GM13977 (cell line): ENCODE measurements at regions not wholly inside any gene's neighbourhood (a gene's known extent, or its start where the extent isn't known, plus 50 kb on each side); places are given as distances from the start of the nearest gene placed in this dataset.

Source experiments
- DNase-seq: peaks from one replicate; pipeline ENCODE4 v3.0.0; 2012; ENCODE audit warnings: low spot score
- in situ Hi-C: fragments of 300-500 bp; cut with MboI; formaldehyde crosslinking; loops from one replicate; pipeline ENCODE4 v1.12.0; 2022; ENCODE audit warnings: low sequenced_read_pairs, low pct_unique_long_range_greater_than_20kb, mixed read lengths, inconsistent platforms; ENCODE audit not compliant: unreplicated experiment
- TF ChIP-seq, protein P1 (sequence below): IDR thresholded peaks from 2 replicates; pipeline ENCODE4 v1.5.1; 2012; ENCODE audit warnings: mild to moderate bottlenecking, control low read depth; ENCODE audit not compliant: insufficient read depth; ENCODE audit errors: extremely low read depth, missing control alignments

- in situ Hi-C loops = no loop called here
- TF ChIP-seq, protein P1, sequence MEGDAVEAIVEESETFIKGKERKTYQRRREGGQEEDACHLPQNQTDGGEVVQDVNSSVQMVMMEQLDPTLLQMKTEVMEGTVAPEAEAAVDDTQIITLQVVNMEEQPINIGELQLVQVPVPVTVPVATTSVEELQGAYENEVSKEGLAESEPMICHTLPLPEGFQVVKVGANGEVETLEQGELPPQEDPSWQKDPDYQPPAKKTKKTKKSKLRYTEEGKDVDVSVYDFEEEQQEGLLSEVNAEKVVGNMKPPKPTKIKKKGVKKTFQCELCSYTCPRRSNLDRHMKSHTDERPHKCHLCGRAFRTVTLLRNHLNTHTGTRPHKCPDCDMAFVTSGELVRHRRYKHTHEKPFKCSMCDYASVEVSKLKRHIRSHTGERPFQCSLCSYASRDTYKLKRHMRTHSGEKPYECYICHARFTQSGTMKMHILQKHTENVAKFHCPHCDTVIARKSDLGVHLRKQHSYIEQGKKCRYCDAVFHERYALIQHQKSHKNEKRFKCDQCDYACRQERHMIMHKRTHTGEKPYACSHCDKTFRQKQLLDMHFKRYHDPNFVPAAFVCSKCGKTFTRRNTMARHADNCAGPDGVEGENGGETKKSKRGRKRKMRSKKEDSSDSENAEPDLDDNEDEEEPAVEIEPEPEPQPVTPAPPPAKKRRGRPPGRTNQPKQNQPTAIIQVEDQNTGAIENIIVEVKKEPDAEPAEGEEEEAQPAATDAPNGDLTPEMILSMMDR = no peak
- no peak for DNase-seq
Observed at GRCh38 chr2:64234785-64235184, 90.6 kb upstream of the PELI1 start.

DNA sequence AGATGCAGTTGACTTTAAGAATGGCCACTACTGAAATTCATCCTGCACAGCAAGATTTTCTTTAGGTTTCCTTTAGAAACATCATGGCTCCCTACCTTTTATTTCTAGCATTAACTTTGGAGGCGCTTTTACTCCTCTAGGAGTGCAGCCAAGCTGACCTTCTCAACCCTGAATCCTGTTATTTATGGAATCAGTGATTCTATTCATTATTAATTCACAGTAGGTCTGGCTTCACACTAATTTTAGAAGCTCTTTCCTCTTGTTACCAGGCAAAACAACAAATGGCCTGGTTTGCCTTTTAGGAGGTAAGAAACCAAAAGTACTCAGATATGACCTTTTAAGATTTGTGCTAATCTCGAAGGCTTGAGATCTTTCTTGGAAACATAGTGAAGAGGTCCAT is 93.0 kb upstream of the PELI1 start:
- no peak for DNase-seq
- in situ Hi-C loops = no loop called here
- TF ChIP-seq, protein P1 = no peak

GRCh38 chr2:64238799-64239198 is 94.6 kb upstream of the PELI1 start:
- in situ Hi-C loops = no loop called here
- DNase-seq = no peak
- TF ChIP-seq, protein P1 = no peak

DNA sequence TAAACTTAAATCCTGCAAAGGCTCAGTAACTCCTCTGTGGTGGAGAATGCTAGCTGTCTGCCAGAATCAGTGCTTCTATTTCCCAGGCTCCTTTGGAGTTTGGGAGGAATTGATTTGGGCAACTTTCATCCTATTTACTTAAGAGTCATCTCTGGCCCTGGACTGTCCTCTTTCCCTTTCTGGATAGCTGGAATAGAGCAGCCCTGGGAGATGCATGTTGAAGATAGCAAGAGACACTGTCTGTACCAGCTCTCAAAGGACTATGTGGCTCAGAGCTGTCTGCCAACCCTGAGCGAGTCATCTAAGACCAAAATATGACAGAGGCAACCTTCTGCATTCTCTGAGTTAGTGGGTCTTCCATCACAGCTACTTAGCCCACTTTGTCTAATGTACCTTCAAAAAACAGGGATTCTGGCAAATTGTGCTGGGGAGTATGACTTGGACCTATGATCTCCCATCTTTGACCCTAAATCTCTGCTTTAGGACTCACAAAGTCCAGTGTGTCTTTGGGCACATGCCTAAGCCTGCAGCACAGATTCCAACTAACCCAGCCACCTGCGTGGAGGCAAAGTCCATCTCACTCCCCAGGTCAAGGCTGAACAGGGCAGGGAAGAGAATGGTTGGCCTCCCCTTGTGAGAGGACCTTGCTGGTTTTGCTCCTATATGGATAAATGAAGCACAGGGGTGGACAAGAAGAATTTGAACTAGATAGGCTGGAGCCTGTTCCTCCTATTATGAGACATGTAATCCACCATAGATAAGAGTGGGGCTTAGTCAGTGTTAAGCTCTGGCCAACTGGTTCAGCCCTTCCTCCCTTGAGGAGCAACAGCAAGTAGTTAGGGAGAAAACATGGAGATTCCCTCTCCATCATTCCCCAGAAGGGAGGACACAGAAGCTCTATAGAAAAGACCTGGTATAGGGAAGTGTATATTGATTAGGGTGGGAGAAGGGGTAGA is 99.1 kb upstream of the PELI1 start:
- TF ChIP-seq, protein P1 = no peak
- in situ Hi-C loops = no loop called here
- DNase-seq = no peak

- no peak for DNase-seq
- in situ Hi-C loops = no loop called here
- TF ChIP-seq, protein P1 = no peak
Observed at GRCh38 chr2:64244037-64244416, 99.8 kb upstream of the PELI1 start.

- in situ Hi-C loops = no loop called here
- TF ChIP-seq, protein P1 = no peak
- DNase-seq = no peak
Observed at GRCh38 chr2:64245631-64246030, 101.4 kb upstream of the PELI1 start.

- TF ChIP-seq, protein P1 = no peak
- in situ Hi-C loops = no loop called here
- no peak for DNase-seq
Observed at GRCh38 chr2:64246962-64247361, 102.7 kb upstream of the PELI1 start.
